GM18951 (cell line): ENCODE measurements at regions not wholly inside any gene's neighbourhood (a gene's known extent, or its start where the extent isn't known, plus 50 kb on each side); places are given as distances from the start of the nearest gene placed in this dataset.

Experiments
- POLR2A ChIP-seq: IDR thresholded peaks from 4 replicates; pipeline ENCODE4 v1.6.1; 2011; ENCODE audit warnings: mild to moderate bottlenecking; ENCODE audit not compliant: insufficient read length, insufficient read depth; ENCODE audit errors: extremely low read depth
- in situ Hi-C: fragments of 300-500 bp; cut with MboI; formaldehyde crosslinking; loops from one replicate; pipeline ENCODE4 v1.12.0; 2022; ENCODE audit warnings: low sequenced_read_pairs, mixed read lengths, inconsistent platforms; ENCODE audit not compliant: unreplicated experiment

GRCh38 chr7:67724435-67724834 is 727.8 kb downstream of the TYW1 start:
- in situ Hi-C loops, result no loop called here
- TF ChIP-seq POLR2A, result no peak

GRCh38 chr7:67724955-67725354 is 728.3 kb downstream of the TYW1 start:
- in situ Hi-C loops, result no loop called here
- TF ChIP-seq POLR2A, result no peak

GRCh38 chr7:67725423-67725822 is 728.8 kb downstream of the TYW1 start:
- TF ChIP-seq POLR2A, result no peak
- in situ Hi-C loops, result no loop called here

- in situ Hi-C loops, result no loop called here
- no peak for TF ChIP-seq POLR2A
These were observed 733.1 kb downstream of the TYW1 start for GRCh38 chr7:67729771-67730170.

- TF ChIP-seq POLR2A, result no peak
- in situ Hi-C loops, result no loop called here
These were observed 735.1 kb downstream of the TYW1 start for GRCh38 chr7:67731704-67732103.

GRCh38 chr7:67732898-67733297 is 736.3 kb downstream of the TYW1 start:
- no peak for TF ChIP-seq POLR2A
- in situ Hi-C loops, result no loop called here

- TF ChIP-seq POLR2A, result no peak
- in situ Hi-C loops, result no loop called here
These were observed 741.5 kb downstream of the TYW1 start for GRCh38 chr7:67738145-67738544.

GRCh38 chr7:67738958-67739357 is 742.3 kb downstream of the TYW1 start:
- in situ Hi-C loops, result no loop called here
- no peak for TF ChIP-seq POLR2A

- TF ChIP-seq POLR2A, result no peak
- in situ Hi-C loops, result no loop called here
These were observed 746.9 kb downstream of the TYW1 start for GRCh38 chr7:67743501-67743900.

- no peak for TF ChIP-seq POLR2A
- in situ Hi-C loops, result no loop called here
These were observed 755.6 kb downstream of the TYW1 start for GRCh38 chr7:67752227-67752626.

GRCh38 chr7:67753891-67754290 is 757.3 kb downstream of the TYW1 start:
- in situ Hi-C loops, result no loop called here

GRCh38 chr7:67754651-67755050 is 758.0 kb downstream of the TYW1 start:
- in situ Hi-C loops, result no loop called here
- TF ChIP-seq POLR2A, result no peak

More at GRCh38 chr7:67753891-67754290, 757.3 kb downstream of the TYW1 start:
- no peak for TF ChIP-seq POLR2A

GRCh38 chr7:67758551-67758950 is 761.9 kb downstream of the TYW1 start:
- in situ Hi-C loops, result no loop called here
- no peak for TF ChIP-seq POLR2A

GRCh38 chr7:67760971-67761370 is 764.3 kb downstream of the TYW1 start:
- TF ChIP-seq POLR2A, result no peak
- in situ Hi-C loops, result no loop called here

- no peak for TF ChIP-seq POLR2A
- in situ Hi-C loops, result no loop called here
These were observed 765.9 kb downstream of the TYW1 start for GRCh38 chr7:67762516-67762915.

GRCh38 chr7:67764289-67764688 is 767.7 kb downstream of the TYW1 start:
- no peak for TF ChIP-seq POLR2A
- in situ Hi-C loops, result no loop called here
